ENCODE measurements at regions not wholly inside any gene's neighbourhood (a gene's known extent, or its start where the extent isn't known, plus 50 kb on each side); places are given as distances from the start of the nearest gene placed in this dataset.

DNA sequence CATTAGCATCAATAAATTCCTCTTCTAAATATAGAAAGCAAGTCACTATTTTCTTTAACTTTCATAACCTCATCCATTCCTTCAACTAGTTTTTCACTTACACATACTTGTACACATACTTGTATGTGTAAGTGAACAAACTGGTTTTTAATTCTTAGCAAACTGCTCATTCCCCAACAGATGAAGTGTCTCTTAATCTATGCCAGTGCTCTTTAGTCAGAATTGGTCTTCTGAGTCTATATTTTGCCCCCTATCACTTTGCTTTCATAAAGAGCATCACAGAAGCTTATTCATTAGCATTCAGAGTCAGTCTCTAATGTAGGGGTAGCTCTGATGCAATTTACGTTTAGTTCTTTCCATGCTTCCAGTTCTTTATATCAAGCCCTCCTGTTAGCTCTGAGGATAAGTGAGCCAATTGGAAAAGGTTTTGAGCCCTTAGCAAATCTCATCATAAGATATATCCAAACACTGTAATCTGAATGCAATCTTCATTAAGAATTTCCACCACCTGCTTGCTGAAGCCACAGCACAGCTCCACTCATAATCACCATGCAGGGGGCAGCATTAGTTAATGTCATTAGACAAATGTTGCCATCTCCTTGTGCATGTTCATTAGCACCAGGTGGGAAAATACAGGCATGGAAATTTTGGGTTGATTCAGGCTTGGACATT is 178.5 kb upstream of the SLC24A2 start:
- no peaks in the 10 kb centered on the region for H3K4me1 ChIP-seq
- H3K9me3 ChIP-seq = no peaks in the 10 kb centered on the region
- no peak overlapping the region for H3K4me3 ChIP-seq
- no peak for DNase-seq (ENCODE audit: low spot score in 2 of 2)
- H3K36me3 ChIP-seq (replicated peaks) = no peaks in the 10 kb centered on the region
- in situ Hi-C loops (cut with MboI; ENCODE audit: low sequenced_read_pairs) = no loop called here
- no peaks in the 10 kb centered on the region; the same call in 1 of the 2 replicates for H3K27me3 ChIP-seq (ENCODE audit: low read depth)

DNA sequence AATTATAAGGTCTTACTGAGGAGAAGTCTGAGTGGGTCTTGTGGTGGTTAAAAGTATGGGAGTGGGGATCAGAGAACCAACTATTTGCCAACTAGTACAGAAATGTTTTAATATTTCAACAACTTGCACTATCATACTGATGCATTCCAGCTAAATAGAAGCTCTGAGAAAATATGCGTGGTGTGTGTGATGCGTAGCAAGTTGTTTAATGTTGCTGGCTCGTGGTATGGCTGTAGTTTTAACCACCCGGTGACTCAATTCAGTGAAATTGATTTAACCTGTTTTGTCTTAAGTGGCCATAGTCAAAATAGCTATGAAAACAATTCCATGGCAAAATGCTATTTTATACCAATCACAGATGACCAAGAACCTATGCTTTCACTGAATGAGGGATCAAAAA is 176.5 kb upstream of the SLC24A2 start:
- DNase-seq (ENCODE audit: low spot score in 2 of 2) = no peak
- in situ Hi-C loops (cut with MboI; ENCODE audit: low sequenced_read_pairs) = no loop called here

DNA sequence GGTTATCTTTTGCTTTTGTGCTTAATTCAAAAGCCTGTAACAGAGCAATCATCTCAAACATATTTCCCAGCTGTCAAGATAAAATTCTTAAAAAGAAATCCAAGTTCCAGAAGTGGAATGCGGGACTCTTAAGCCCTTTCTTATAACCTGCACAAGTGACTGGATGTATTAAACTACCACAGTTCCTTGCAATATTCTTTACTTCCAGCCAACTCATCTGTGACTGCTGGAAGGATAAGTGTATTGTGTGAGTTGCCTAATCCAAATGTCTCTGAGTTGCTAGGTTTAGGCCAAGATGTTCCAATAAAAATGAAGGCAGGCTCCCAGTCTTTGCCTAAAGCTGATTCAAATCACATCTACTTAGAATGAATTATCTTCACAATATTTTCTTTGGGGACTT is 159.2 kb upstream of the SLC24A2 start:
- no peak for DNase-seq (ENCODE audit: low spot score in 2 of 2)
- no peaks in the 10 kb centered on the region for H3K4me1 ChIP-seq
- H3K4me3 ChIP-seq = no peak overlapping the region
- H3K36me3 ChIP-seq (replicated peaks) = no peaks in the 10 kb centered on the region
- H3K9me3 ChIP-seq = no peaks in the 10 kb centered on the region
- peaks cover 4% of the 10 kb centered on the region; the same call in 1 of the 2 replicates for H3K27me3 ChIP-seq (ENCODE audit: low read depth)
- in situ Hi-C loops (cut with MboI; ENCODE audit: low sequenced_read_pairs) = loop anchor here (25.0 kb wide), 1 partner anchor 1164 kb away; no protein-coding TSS in a partner anchor

More for the DNA sequence above, 176.5 kb upstream of the SLC24A2 start:
- H3K4me3 ChIP-seq = no peak overlapping the region
- no peaks in the 10 kb centered on the region for H3K36me3 ChIP-seq (replicated peaks)
- H3K27me3 ChIP-seq (ENCODE audit: low read depth) = no peaks in the 10 kb centered on the region
- H3K9me3 ChIP-seq = no peaks in the 10 kb centered on the region
- no peaks in the 10 kb centered on the region for H3K4me1 ChIP-seq

DNA sequence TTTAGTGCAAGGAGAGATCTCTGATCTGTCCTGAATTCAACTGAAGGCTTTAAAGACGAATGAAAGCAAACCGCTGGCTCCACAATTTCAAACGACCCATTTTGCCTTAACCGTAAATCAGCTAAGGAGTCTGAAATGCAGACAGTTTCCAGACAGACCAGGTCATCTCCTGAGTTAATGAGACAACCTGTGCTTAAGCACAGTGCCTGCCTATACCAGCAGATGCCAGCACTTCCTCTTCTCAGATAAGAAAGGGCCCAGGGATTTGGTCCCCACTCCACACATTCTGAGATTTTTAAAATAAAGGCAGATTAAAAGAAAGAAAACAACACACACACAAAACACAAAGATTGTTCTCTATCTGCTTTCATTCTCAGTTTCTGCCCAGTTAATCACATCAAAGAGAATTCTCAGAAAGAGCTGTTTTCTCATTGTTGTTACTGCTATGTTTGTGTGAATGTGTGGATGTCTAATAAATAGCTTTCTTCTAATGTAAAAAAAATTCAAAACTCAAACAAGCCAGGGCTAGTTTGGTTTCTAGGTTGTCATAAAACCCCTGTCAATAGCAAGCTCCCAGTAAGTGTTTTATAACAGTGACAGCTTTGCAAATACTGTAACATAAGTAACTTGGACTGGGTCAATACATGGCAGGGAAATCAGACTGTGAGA is 157.7 kb upstream of the SLC24A2 start:
- no peaks in the 10 kb centered on the region for H3K4me1 ChIP-seq
- no peaks in the 10 kb centered on the region for H3K9me3 ChIP-seq
- H3K4me3 ChIP-seq = no peak overlapping the region
- DNase-seq (ENCODE audit: low spot score in 2 of 2) = no peak
- no peaks in the 10 kb centered on the region for H3K36me3 ChIP-seq (replicated peaks)
- H3K27me3 ChIP-seq (ENCODE audit: low read depth) = peaks cover 2% of the 10 kb centered on the region; the same call in 1 of the 2 replicates
- in situ Hi-C loops (cut with MboI; ENCODE audit: low sequenced_read_pairs) = loop anchor here (25.0 kb wide), 1 partner anchor 1166 kb away; no protein-coding TSS in a partner anchor

DNA sequence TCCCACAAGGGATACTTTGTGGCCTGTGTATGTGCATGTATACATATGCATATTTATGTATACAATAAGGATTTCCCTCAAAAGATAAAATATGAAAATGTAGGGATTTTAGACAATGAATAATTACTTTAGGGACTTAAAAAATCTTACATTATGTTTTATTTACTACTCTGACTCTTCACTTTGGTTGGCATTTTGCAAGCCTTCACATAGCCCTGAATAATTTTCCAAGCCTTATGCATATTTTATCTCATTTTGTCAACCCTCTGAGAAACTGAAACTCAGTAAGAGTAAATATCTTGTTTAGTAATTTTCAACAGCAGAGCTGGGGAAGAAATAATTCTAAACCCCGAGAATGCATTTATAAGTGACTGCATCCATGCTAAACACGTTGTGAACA is 153.0 kb upstream of the SLC24A2 start:
- Histone ChIP-seq H3K9me3 (no peaks in the 10 kb centered on the region), H3K36me3 (replicated peaks) (no peaks in the 10 kb centered on the region), H3K27me3 (ENCODE audit: low read depth) (no peaks in the 10 kb centered on the region), H3K4me3 (no peak overlapping the region), H3K4me1 (no peaks in the 10 kb centered on the region)
- in situ Hi-C loops (cut with MboI; ENCODE audit: low sequenced_read_pairs) = loop anchor here (25.0 kb wide), 1 partner anchor 1170 kb away; no protein-coding TSS in a partner anchor
- no peak for DNase-seq (ENCODE audit: low spot score in 2 of 2)

DNA sequence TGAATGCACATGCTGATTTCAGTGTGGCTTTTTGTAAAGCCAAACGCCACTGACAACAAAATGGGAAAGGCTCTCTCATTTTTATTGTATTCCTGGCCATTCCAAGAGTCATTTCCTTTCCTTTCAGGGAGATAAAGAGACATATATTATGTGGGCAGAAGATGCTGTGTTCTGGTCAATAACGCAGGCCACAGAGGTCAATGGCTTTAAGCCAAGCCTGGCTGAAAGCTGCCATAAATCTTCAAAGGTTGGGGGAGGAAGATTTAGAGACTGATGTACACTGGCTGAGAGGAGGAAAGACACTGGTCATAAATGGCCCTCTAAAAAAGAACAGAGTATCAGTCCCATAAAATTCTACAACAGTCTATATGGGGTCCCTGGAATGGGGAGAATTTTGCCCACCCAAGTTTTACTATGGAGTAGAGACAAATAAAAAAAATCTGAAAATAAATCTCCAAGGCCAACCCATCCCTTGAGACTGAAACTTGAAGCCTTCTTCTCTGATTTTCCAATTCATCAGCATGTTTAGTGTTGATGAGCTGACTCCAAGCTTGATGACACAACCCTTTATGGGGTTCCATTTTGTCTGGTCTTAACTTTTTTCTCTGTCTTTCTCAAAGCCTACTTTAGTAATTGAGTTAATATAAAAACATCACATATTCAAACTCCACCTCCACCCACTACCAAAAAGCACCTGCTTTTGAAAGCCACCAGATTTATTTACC is 152.1 kb upstream of the SLC24A2 start:
- Histone ChIP-seq H3K9me3 (no peaks in the 10 kb centered on the region), H3K4me1 (no peaks in the 10 kb centered on the region), H3K36me3 (replicated peaks) (no peaks in the 10 kb centered on the region), H3K27me3 (ENCODE audit: low read depth) (no peaks in the 10 kb centered on the region), H3K4me3 (no peak overlapping the region)
- in situ Hi-C loops (cut with MboI; ENCODE audit: low sequenced_read_pairs) = loop anchor here (25.0 kb wide), 1 partner anchor 1171 kb away; no protein-coding TSS in a partner anchor
- no peak for DNase-seq (ENCODE audit: low spot score in 2 of 2)

DNA sequence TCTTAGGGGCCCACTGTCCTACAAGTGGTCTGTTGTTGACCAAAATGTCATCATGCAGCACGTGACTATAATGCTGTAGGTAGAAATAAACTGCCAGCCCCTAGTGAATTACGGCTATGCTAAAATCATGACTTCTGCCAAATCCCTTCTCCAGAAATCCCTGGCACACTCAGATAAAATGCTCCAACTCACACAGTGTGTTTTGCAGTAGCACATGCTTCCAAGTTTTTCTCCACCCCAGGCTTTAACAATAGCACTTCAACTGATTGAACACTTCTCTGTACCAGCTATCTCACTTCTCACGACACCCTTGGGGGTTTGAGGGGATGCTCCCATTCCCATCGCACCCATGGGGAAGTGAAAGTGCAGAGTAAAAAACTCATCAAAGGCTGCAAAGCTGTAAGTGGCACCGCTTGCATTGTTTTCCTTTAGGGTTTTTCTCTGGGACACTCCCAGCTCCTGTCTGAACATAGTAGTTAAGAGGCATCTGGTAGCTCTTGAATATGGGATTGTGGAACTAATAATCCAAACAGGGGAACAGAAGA is 151.0 kb upstream of the SLC24A2 start:
- in situ Hi-C loops (cut with MboI; ENCODE audit: low sequenced_read_pairs) = loop anchor here (25.0 kb wide), 1 partner anchor 1172 kb away; no protein-coding TSS in a partner anchor
- Histone ChIP-seq H3K36me3 (replicated peaks) (no peaks in the 10 kb centered on the region), H3K9me3 (no peaks in the 10 kb centered on the region), H3K27me3 (ENCODE audit: low read depth) (no peaks in the 10 kb centered on the region), H3K4me1 (no peaks in the 10 kb centered on the region), H3K4me3 (no peak overlapping the region)
- no peak for DNase-seq (ENCODE audit: low spot score in 2 of 2)

DNA sequence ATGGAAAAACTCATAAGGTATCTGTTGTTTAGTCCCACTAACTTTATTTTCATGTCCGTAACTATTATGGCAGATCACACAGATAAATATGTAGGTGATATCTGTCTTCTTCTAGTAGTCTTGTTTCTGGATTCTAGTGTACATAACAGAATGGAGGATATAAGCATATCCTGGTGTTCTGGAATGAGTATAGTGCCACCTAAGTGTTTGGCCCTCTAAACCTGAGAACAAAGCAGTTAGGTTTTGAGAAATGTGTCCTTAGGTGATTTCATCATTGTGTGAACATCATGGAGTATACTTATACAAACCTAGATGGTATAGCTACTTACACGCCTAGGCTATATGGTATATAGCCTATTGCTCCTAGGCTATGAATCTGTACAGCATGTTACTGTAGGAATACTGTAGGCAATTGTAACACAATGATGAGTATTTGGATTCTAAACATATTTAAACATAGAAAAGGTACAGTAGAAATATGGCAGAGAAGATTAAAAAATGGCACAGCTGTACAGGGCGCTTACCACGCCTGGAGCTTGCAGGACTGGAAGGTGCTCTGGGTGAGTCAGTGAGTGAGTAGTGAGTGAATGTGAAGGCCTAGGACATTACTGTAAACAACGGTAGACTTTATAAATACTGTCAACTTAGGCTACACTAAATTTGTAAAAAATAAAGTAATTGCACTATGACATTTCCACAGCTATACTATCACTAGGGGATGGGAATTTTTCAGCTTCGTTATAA is 150.3 kb upstream of the SLC24A2 start:
- no peak for DNase-seq (ENCODE audit: low spot score in 2 of 2)
- no peaks in the 10 kb centered on the region for H3K9me3 ChIP-seq
- no peaks in the 10 kb centered on the region for H3K4me1 ChIP-seq
- H3K36me3 ChIP-seq (replicated peaks) = no peaks in the 10 kb centered on the region
- no peaks in the 10 kb centered on the region for H3K27me3 ChIP-seq (ENCODE audit: low read depth)
- in situ Hi-C loops (cut with MboI; ENCODE audit: low sequenced_read_pairs) = loop anchor here (25.0 kb wide), 1 partner anchor 1173 kb away; no protein-coding TSS in a partner anchor
- H3K4me3 ChIP-seq = no peak overlapping the region

DNA sequence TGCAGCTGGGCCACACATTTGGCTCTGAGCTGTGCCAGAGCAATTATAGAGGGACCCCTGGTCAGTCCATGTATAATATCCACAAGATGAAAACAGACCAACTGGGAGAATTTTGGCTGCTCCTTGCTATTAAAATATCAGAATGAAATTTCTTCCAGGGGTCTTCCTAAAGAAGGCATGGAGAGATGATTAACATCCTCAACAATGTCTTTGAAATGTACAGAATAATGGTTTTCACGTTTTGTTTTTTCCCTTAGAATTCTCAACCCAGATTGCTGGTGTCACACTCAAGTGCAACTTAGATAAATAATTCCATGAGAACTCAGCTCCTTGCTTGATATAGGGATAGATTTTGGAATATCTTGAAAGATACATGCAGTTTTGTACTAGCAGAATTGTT is 148.3 kb upstream of the SLC24A2 start:
- Histone ChIP-seq H3K27me3 (ENCODE audit: low read depth) (no peaks in the 10 kb centered on the region), H3K4me1 (no peaks in the 10 kb centered on the region), H3K4me3 (no peak overlapping the region), H3K36me3 (replicated peaks) (no peaks in the 10 kb centered on the region), H3K9me3 (no peaks in the 10 kb centered on the region)
- in situ Hi-C loops (cut with MboI; ENCODE audit: low sequenced_read_pairs) = loop anchor here (25.0 kb wide), 1 partner anchor 1175 kb away; no protein-coding TSS in a partner anchor
- no peak for DNase-seq (ENCODE audit: low spot score in 2 of 2)

DNA sequence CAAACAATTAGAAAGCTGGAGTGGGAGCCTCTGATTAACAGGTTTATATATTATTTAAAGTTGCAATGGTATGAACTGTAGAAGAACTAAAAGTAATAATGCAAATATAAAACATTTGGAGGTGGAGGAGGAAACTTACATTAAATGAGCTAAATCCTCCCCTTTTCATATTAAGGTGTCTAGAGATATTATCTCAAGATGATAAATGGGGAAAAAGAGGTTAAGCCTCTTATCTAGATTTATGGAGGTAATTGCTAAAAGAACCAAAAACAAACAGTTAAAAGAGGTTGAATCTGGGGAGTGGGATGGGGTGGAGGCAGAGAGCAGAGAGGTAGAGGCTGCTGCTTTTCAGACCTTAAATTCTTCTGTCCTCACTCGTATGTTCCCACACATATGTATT is 147.8 kb upstream of the SLC24A2 start:
- Histone ChIP-seq H3K9me3 (no peaks in the 10 kb centered on the region), H3K4me3 (no peak overlapping the region), H3K27me3 (ENCODE audit: low read depth) (no peaks in the 10 kb centered on the region), H3K4me1 (no peaks in the 10 kb centered on the region), H3K36me3 (replicated peaks) (no peaks in the 10 kb centered on the region)
- DNase-seq (ENCODE audit: low spot score in 2 of 2) = no peak
- in situ Hi-C loops (cut with MboI; ENCODE audit: low sequenced_read_pairs) = loop anchor here (25.0 kb wide), 1 partner anchor 1176 kb away; no protein-coding TSS in a partner anchor

DNA sequence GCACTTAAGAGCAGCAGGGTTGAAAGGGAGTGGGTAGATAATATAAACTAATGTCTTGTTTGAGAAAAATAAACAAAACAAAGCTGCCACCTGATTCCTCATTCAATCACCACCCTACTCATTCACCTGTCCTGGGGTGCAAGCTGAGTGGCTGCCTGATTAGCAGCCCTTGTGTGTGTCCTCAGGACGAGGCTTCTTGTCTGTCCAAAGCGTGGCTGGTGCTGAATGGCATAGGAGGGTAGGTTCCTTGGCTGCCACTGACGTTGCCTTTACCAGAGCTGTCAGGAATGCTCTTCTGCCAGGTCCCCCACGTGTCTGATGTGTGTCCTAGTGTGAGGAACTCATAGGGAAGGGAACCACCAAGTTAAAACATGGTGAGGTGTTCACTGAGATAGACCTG is 146.6 kb upstream of the SLC24A2 start:
- DNase-seq (ENCODE audit: low spot score in 2 of 2) = no peak
- Histone ChIP-seq H3K4me1 (no peaks in the 10 kb centered on the region), H3K9me3 (no peaks in the 10 kb centered on the region), H3K27me3 (ENCODE audit: low read depth) (no peaks in the 10 kb centered on the region), H3K36me3 (replicated peaks) (no peaks in the 10 kb centered on the region), H3K4me3 (no peak overlapping the region)
- in situ Hi-C loops (cut with MboI; ENCODE audit: low sequenced_read_pairs) = loop anchor here (25.0 kb wide), 1 partner anchor 1177 kb away; no protein-coding TSS in a partner anchor

DNA sequence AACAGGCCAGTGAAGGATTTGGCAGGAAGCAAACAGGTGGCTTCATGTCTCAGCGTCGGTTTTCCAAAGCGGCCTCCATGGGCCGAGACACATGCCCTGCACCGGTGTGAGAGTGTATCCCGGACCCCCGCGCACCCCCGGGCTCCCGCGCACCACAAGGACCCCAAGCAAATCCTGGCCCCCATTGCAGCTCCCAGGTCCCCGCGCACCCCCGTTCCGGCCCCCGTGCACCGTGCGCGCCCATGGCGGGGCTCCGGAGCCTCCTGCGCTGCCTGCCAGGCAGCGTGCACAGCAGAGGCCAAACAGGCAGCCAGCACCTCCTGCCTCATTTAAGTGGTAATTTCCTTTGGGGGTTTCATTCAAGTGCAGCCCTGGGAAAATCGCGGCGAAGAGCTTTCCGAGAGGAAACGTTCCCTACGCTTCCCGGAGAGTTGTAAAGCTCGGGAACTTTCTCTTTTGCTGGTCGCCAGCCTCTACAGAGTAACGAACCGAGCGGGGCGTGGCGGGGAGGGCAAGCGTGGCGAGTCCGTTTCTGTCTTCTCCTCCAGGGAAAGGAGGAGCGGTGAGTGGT is 145.5 kb upstream of the SLC24A2 start:
- H3K9me3 ChIP-seq = no peaks in the 10 kb centered on the region
- no peaks in the 10 kb centered on the region for H3K27me3 ChIP-seq (ENCODE audit: low read depth)
- DNase-seq (ENCODE audit: low spot score in 2 of 2) = no peak
- in situ Hi-C loops (cut with MboI; ENCODE audit: low sequenced_read_pairs) = loop anchor here (25.0 kb wide), 1 partner anchor 1178 kb away; no protein-coding TSS in a partner anchor
- no peak overlapping the region for H3K4me3 ChIP-seq
- no peaks in the 10 kb centered on the region for H3K4me1 ChIP-seq
- H3K36me3 ChIP-seq (replicated peaks) = no peaks in the 10 kb centered on the region

All from HAP-1 (cell line).